ENCODE measurements at regions not wholly inside any gene's neighbourhood (a gene's known extent, or its start where the extent isn't known, plus 50 kb on each side); places are given as distances from the start of the nearest gene placed in this dataset.

- TF ChIP-seq CTCF (conservative IDR thresholded peaks at IDR 0.05 in 1 of 2, IDR thresholded peaks at IDR 0.05 in 1 of 2; ENCODE audit: extremely low read depth in 1 of 2, insufficient read depth in 1 of 2, low read depth in 1 of 2, low read length in 2 of 2) (no peak), EZH2 (IDR thresholded peaks at IDR 0.05; ENCODE audit: borderline replicate concordance, low read length) (no peak)
These were observed 63.9 kb downstream of the IL12A start for GRCh38 chr3:160052385-160053047.

Measured in mammary epithelial cell (primary cell).